Embryonic facial prominence (tissue), 1 donor: ENCODE measurements at regions not wholly inside any gene's neighbourhood (a gene's known extent, or its start where the extent isn't known, plus 50 kb on each side); places are given as distances from the start of the nearest gene placed in this dataset.

Source experiments
- DNase-seq: peaks from one replicate; pipeline ENCODE4 v3.0.0-alpha.2; 2016; ENCODE audit errors: extremely low spot score

- no peak for DNase-seq
Measured at GRCh38 chr5:88997937-88998336, 115.0 kb upstream of the MEF2C start.

GRCh38 chr5:88984040-88984439 lies 101.1 kb upstream of the MEF2C start:
- DNase-seq = no peak

GRCh38 chr5:88979726-88980125 lies 96.7 kb upstream of the MEF2C start:
- DNase-seq = no peak

- no peak for DNase-seq
Measured at GRCh38 chr5:88979244-88979643, 96.3 kb upstream of the MEF2C start.

GRCh38 chr5:88976914-88977313 lies 93.9 kb upstream of the MEF2C start:
- no peak for DNase-seq

GRCh38 chr5:88967633-88968585 lies 84.9 kb upstream of the MEF2C start:
- DNase-seq = no peak

- DNase-seq = no peak
Measured at GRCh38 chr5:88964831-88965230, 81.8 kb upstream of the MEF2C start.

- no peak for DNase-seq
Measured at GRCh38 chr5:88957013-88957412, 74.0 kb upstream of the MEF2C start.

GRCh38 chr5:88956416-88956815 lies 73.4 kb upstream of the MEF2C start:
- DNase-seq = no peak

GRCh38 chr5:88955403-88955802 lies 72.4 kb upstream of the MEF2C start:
- DNase-seq = no peak

- DNase-seq = no peak
Measured at GRCh38 chr5:88954511-88954910, 71.5 kb upstream of the MEF2C start.

GRCh38 chr5:88952996-88953643 lies 70.1 kb upstream of the MEF2C start:
- no peak for DNase-seq

GRCh38 chr5:88952344-88952743 lies 69.4 kb upstream of the MEF2C start:
- no peak for DNase-seq

- DNase-seq = no peak
Measured at GRCh38 chr5:88951457-88951856, 68.5 kb upstream of the MEF2C start.

- DNase-seq = no peak
Measured at GRCh38 chr5:88948746-88949600, 66.0 kb upstream of the MEF2C start.

- DNase-seq = no peak
Measured at GRCh38 chr5:88944751-88945531, 62.0 kb upstream of the MEF2C start.

GRCh38 chr5:88941581-88941980 lies 58.6 kb upstream of the MEF2C start:
- DNase-seq = no peak

GRCh38 chr5:88940713-88941112 lies 57.7 kb upstream of the MEF2C start:
- no peak for DNase-seq

- no peak for DNase-seq
Measured at GRCh38 chr5:88939300-88939699, 56.3 kb upstream of the MEF2C start.

GRCh38 chr5:88938488-88938887 lies 55.5 kb upstream of the MEF2C start:
- DNase-seq = no peak

GRCh38 chr5:88937406-88937805 lies 54.4 kb upstream of the MEF2C start:
- DNase-seq = no peak
